Neural cell (in vitro differentiated cells): ENCODE measurements at regions not wholly inside any gene's neighbourhood (a gene's known extent, or its start where the extent isn't known, plus 50 kb on each side); places are given as distances from the start of the nearest gene placed in this dataset.

Experiments
- CTCF ChIP-seq: fragments of 450-650 bp; IDR thresholded peaks from 2 replicates; pipeline ENCODE4 v1.5.1; 2014; ENCODE audit warnings: antibody characterized with exemption, mild to moderate bottlenecking, moderate library complexity; ENCODE audit not compliant: poor library complexity, severe bottlenecking
- EP300 ChIP-seq: fragments of 450-650 bp; conservative IDR thresholded peaks from 2 replicates; pipeline ENCODE4 v1.6.1; 2014; ENCODE audit warnings: antibody characterized with exemption, mild to moderate bottlenecking, moderate library complexity; ENCODE audit not compliant: poor library complexity, severe bottlenecking
- EZH2 ChIP-seq: fragments of 200-600, 300-800 bp; shearing (Covaris generic), sonication (generic); IDR thresholded peaks from 2 replicates; pipeline ENCODE4 v1.6.1; 2014; ENCODE audit warnings: antibody characterized with exemption, low read length, borderline replicate concordance, mild to moderate bottlenecking; ENCODE audit not compliant: insufficient read depth, poor library complexity, severe bottlenecking
- POLR2AphosphoS5 ChIP-seq: IDR thresholded peaks from 2 replicates; pipeline ENCODE4 v1.6.1; 2012
- RAD21 ChIP-seq: fragments of 450-650 bp; conservative IDR thresholded peaks from 2 replicates; pipeline ENCODE4 v1.6.1; 2014; ENCODE audit warnings: antibody characterized with exemption, mild to moderate bottlenecking, moderate library complexity
- REST ChIP-seq: IDR thresholded peaks from 2 replicates; pipeline ENCODE4 v1.6.1; 2012; ENCODE audit warnings: borderline replicate concordance
- SMC3 ChIP-seq: fragments of 450-650 bp; conservative IDR thresholded peaks from 2 replicates; pipeline ENCODE4 v1.6.1; 2014; ENCODE audit warnings: antibody characterized with exemption, mild to moderate bottlenecking, moderate library complexity; ENCODE audit not compliant: poor library complexity

DNA sequence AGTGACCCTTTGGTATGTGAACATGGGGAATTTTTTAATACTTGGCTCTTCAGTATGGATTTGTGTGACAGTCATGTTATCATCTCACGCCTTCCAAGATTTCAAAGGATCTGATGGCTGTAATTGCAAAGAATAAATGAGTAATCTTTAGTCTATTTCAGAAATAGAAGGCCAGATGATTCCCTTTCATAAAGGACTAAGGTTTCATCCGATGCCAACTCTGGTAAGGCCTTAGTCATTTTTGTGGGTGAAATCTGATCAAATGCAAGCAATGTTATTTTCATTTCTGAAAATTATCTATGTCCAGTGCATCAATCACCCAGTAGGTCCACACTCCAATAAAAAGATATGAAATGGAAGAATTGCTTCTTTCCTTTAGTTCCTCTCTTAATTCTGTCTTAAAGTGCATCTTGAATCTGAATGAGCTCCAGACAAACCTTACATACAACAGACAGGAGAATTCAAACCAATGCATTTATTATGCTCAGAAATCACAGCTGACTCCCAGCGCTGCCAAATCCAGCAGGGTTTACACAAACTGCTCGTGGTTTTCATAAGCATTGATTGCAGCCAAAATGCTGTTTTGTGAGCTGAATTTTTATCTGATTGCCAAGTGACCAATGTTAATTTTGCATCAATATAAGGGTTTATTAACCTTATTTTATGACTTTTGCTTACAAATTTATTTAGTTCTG, 565.2 kb upstream of the MARCKS start:
- no peak for TF ChIP-seq RAD21
- TF ChIP-seq CTCF, result no peak
- no peak for TF ChIP-seq POLR2AphosphoS5
- TF ChIP-seq EP300, result no peak
- no peak for TF ChIP-seq EZH2
- TF ChIP-seq SMC3, result no peak
- TF ChIP-seq REST, result no peak
